CD14-positive monocyte (primary cell): ENCODE measurements at regions not wholly inside any gene's neighbourhood (a gene's known extent, or its start where the extent isn't known, plus 50 kb on each side); places are given as distances from the start of the nearest gene placed in this dataset.

Experiments
- DNase-seq, 3 donors: peaks; one replicate each; pipeline ENCODE4 v3.0.0-alpha.2; 2011 to 2022
- H2AFZ ChIP-seq: 2 replicates; pipeline ENCODE4 v1.6.0; 2012; ENCODE audit warnings: mild to moderate bottlenecking, low read depth, low read length, inconsistent platforms; ENCODE audit not compliant: insufficient read depth, poor library complexity, severe bottlenecking
- H3K27ac ChIP-seq, 2 donors: 1 replicate in 1 of 2; 2 replicates in 1 of 2; pipeline ENCODE4 v1.5.1; 2012 to 2013; ENCODE audit warnings: low read length in 2 of 2, control low read depth in 1 of 2, inconsistent platforms in 1 of 2, low read depth in 1 of 2, mild to moderate bottlenecking in 1 of 2
- H3K27me3 ChIP-seq, 2 donors: one replicate each; pipeline versions ENCODE4 v1.6.0 to v1.6.1; 2011 to 2013; ENCODE audit warnings: low read length in 2 of 2; ENCODE audit not compliant: control insufficient read depth in 2 of 2, insufficient read depth in 2 of 2
- H3K36me3 ChIP-seq, 2 donors: replicated peaks in 1 of 2; 1 replicate in 1 of 2; 2 replicates in 1 of 2; pipeline versions ENCODE4 v1.5.1 to v1.6.1; 2012 to 2013; ENCODE audit warnings: low read length in 2 of 2, control low read depth in 1 of 2, inconsistent platforms in 1 of 2, mild to moderate bottlenecking in 1 of 2; ENCODE audit not compliant: insufficient read depth in 2 of 2, control insufficient read depth in 1 of 2
- H3K4me1 ChIP-seq, 2 donors: 1 replicate in 1 of 2; 2 replicates in 1 of 2; pipeline versions ENCODE4 v1.5.1 to v1.6.1; 2012 to 2013; ENCODE audit warnings: low read length in 2 of 2, control low read depth in 1 of 2, inconsistent platforms in 1 of 2, mild to moderate bottlenecking in 1 of 2, moderate library complexity in 1 of 2; ENCODE audit not compliant: insufficient read depth in 2 of 2, control insufficient read depth in 1 of 2
- H3K4me2 ChIP-seq: replicated peaks from 2 replicates; pipeline ENCODE3; 2012; ENCODE audit warnings: low read length, moderate library complexity, mild to moderate bottlenecking; ENCODE audit not compliant: poor library complexity, severe bottlenecking; ENCODE audit errors: extremely low read depth
- H3K4me3 ChIP-seq, 3 experiments: fragments of 200-600 bp in 1 of 3; sonication (generic) in 1 of 3; replicated peaks in 1 of 3; 1 replicate in 2 of 3; 2 replicates in 1 of 3; pipeline ENCODE4 v1.5.1; 2011 to 2013; ENCODE audit warnings: low read length in 3 of 3, mild to moderate bottlenecking in 3 of 3, control low read depth in 2 of 3, low read depth in 2 of 3, inconsistent platforms in 1 of 3, moderate library complexity in 1 of 3
- H3K79me2 ChIP-seq: 2 replicates; pipeline ENCODE4 v1.6.0; 2012; ENCODE audit warnings: mild to moderate bottlenecking, control low read depth, inconsistent platforms, low read length, moderate library complexity; ENCODE audit not compliant: insufficient read depth
- H3K9ac ChIP-seq: 2 replicates; pipeline ENCODE4 v1.6.0; 2017; ENCODE audit warnings: low read length, mild to moderate bottlenecking; ENCODE audit not compliant: insufficient read depth, poor library complexity, severe bottlenecking
- H3K9me3 ChIP-seq, 2 donors: replicated peaks in 1 of 2; 1 replicate in 1 of 2; 2 replicates in 1 of 2; pipeline versions ENCODE4 v1.5.1 to v1.6.1; 2012 to 2013; ENCODE audit warnings: low read length in 2 of 2, control low read depth in 1 of 2; ENCODE audit not compliant: control insufficient read depth in 1 of 2, insufficient read depth in 1 of 2
- H4K20me1 ChIP-seq: 2 replicates; pipeline ENCODE4 v1.6.0; 2012; ENCODE audit warnings: mild to moderate bottlenecking, low read length, control low read depth, moderate library complexity; ENCODE audit not compliant: insufficient read depth
- H3K27ac Mint-ChIP-seq, 7 donors: one replicate each; pipeline ENCODE4 v1.8.0; 2020; ENCODE audit warnings: mild to moderate bottlenecking in 7 of 7, mixed read lengths in 7 of 7, moderate library complexity in 6 of 7, inconsistent platforms in 2 of 7
- H3K27me3 Mint-ChIP-seq, 3 donors: one replicate each; pipeline ENCODE4 v1.8.0; 2021 to 2022; ENCODE audit warnings: low read depth in 3 of 3, mild to moderate bottlenecking in 3 of 3, mixed read lengths in 3 of 3, moderate library complexity in 3 of 3, inconsistent platforms in 1 of 3
- H3K36me3 Mint-ChIP-seq, 2 donors: one replicate each; pipeline ENCODE4 v1.8.0; 2020; ENCODE audit warnings: mixed read lengths in 2 of 2, inconsistent platforms in 1 of 2, mild to moderate bottlenecking in 1 of 2
- H3K4me1 Mint-ChIP-seq: one replicate; pipeline ENCODE4 v1.8.0; 2020; ENCODE audit warnings: mild to moderate bottlenecking, mixed read lengths
- H3K4me3 Mint-ChIP-seq, 2 donors: one replicate each; pipeline ENCODE4 v1.8.0; 2020; ENCODE audit warnings: mild to moderate bottlenecking in 2 of 2, mixed read lengths in 2 of 2, moderate library complexity in 1 of 2
- H3K9me3 Mint-ChIP-seq, 7 donors: one replicate each; pipeline ENCODE4 v1.8.0; 2020 to 2022; ENCODE audit warnings: mixed read lengths in 7 of 7, mild to moderate bottlenecking in 6 of 7, moderate library complexity in 6 of 7, inconsistent platforms in 2 of 7
- WGBS: methylation state at CpG from one replicate; pipeline ENCODE4 v1.1.5; 2013; ENCODE audit warnings: missing lambda C conversion rate; ENCODE audit not compliant: insufficient coverage; 5-methylcytosine and 5-hydroxymethylcytosine counted together
- intact Hi-C, 2 donors: fragments of 100-400 bp; cut with micrococcal nuclease; formaldehyde crosslinking; loops; one replicate each; pipeline versions ENCODE4 v1.15.0 to v1.15.1; 2023
- TF ChIP-seq, protein P1 (sequence below): fragments of 200-600 bp; IDR thresholded peaks from one replicate; pipeline ENCODE4 v1.8.0; 2022; ENCODE audit warnings: antibody characterized with exemption, mild to moderate bottlenecking

DNA sequence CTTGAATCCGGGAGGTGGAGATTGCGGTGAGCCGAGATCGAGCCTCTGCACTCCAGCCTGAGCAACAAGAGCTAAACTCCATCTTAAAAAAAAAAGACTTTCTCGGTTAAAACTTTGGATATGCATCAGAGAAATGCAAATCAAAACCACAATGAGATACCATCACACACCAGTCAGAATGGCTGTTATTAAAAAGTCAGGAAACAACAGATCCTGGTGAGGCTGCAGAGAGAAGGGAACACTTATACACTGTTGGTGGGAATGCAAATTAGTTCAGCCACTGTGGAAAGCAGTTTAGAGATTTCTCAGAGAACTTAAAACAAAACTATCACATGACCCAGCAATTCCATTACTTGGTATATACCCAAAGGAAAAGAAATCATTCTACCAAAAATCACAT lies 619.4 kb upstream of the KIRREL3 start:
- no peaks in the 10 kb centered on the region for H3K27me3 Mint-ChIP-seq
- peaks cover 0 to 2% (median 0%) of the 10 kb centered on the region in 7 donors for H3K9me3 Mint-ChIP-seq
- H3K27ac Mint-ChIP-seq: no peak overlapping the region
- Histone ChIP-seq H3K4me3 (no peak overlapping the region), H3K9ac (no peak overlapping the region), H3K27ac (no peak overlapping the region), H3K4me2 (no peak overlapping the region), H3K4me1 (no peaks in the 10 kb centered on the region), H3K36me3 (no peaks in the 10 kb centered on the region), H2AFZ (no peak overlapping the region), H3K9me3 (no peaks in the 10 kb centered on the region), H3K27me3 (no peaks in the 10 kb centered on the region), H3K79me2 (no peaks in the 10 kb centered on the region), H4K20me1 (no peaks in the 10 kb centered on the region)
- 100% methylated on average over 1 of the region's 5 CpGs for WGBS
- no peaks in the 10 kb centered on the region for H3K36me3 Mint-ChIP-seq
- no peak for DNase-seq
- TF ChIP-seq, protein P1, sequence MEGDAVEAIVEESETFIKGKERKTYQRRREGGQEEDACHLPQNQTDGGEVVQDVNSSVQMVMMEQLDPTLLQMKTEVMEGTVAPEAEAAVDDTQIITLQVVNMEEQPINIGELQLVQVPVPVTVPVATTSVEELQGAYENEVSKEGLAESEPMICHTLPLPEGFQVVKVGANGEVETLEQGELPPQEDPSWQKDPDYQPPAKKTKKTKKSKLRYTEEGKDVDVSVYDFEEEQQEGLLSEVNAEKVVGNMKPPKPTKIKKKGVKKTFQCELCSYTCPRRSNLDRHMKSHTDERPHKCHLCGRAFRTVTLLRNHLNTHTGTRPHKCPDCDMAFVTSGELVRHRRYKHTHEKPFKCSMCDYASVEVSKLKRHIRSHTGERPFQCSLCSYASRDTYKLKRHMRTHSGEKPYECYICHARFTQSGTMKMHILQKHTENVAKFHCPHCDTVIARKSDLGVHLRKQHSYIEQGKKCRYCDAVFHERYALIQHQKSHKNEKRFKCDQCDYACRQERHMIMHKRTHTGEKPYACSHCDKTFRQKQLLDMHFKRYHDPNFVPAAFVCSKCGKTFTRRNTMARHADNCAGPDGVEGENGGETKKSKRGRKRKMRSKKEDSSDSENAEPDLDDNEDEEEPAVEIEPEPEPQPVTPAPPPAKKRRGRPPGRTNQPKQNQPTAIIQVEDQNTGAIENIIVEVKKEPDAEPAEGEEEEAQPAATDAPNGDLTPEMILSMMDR: no peak
- no peak overlapping the region for H3K4me3 Mint-ChIP-seq
- intact Hi-C loops: no loop called here
- H3K4me1 Mint-ChIP-seq: peaks cover 4% of the 10 kb centered on the region

DNA sequence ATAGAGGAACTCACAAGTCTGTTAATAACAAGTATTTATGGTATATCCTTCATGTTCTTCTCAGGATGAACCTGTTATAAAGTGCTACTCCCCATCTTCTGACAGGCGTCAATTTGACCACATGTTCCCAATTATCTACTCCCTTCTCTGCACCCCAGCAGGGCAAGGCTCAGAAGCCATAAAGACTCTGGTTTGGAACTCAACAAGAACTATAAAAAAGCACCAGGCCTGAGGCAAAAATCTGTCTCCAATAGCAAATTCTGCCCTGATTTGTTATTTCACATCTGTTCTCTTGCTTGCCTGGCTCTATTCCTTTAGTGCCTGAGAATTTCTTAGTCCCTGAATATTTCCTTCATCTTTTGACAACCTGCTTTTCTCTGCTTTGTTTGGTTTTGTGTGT lies 618.2 kb upstream of the KIRREL3 start:
- peaks cover 4% of the 10 kb centered on the region for H3K4me1 Mint-ChIP-seq
- no peak overlapping the region for H3K27ac ChIP-seq
- H3K9ac ChIP-seq: no peak overlapping the region
- H3K4me3 Mint-ChIP-seq: no peak overlapping the region
- no peaks in the 10 kb centered on the region for H3K4me1 ChIP-seq
- no peaks in the 10 kb centered on the region for H4K20me1 ChIP-seq
- no peaks in the 10 kb centered on the region for H3K27me3 ChIP-seq
- WGBS: no CpG with 5 or more reads among the region's 1 CpG
- peaks cover 0 to 2% (median 0%) of the 10 kb centered on the region in 7 donors for H3K9me3 Mint-ChIP-seq
- H3K27me3 Mint-ChIP-seq: no peaks in the 10 kb centered on the region
- H3K79me2 ChIP-seq: no peaks in the 10 kb centered on the region
- no peak overlapping the region for H2AFZ ChIP-seq
- no peaks in the 10 kb centered on the region for H3K9me3 ChIP-seq
- H3K36me3 Mint-ChIP-seq: no peaks in the 10 kb centered on the region
- TF ChIP-seq, protein P1: no peak
- DNase-seq: no peak
- intact Hi-C loops: no loop called here
- H3K36me3 ChIP-seq: no peaks in the 10 kb centered on the region
- no peak overlapping the region for H3K27ac Mint-ChIP-seq
- H3K4me3 ChIP-seq: no peak overlapping the region
- no peak overlapping the region for H3K4me2 ChIP-seq
